ENCODE measurements at regions not wholly inside any gene's neighbourhood (a gene's known extent, or its start where the extent isn't known, plus 50 kb on each side); places are given as distances from the start of the nearest gene placed in this dataset.
A peak's percentile ranks its signal among the peaks of the same experiment; 100 is the strongest.

DNA sequence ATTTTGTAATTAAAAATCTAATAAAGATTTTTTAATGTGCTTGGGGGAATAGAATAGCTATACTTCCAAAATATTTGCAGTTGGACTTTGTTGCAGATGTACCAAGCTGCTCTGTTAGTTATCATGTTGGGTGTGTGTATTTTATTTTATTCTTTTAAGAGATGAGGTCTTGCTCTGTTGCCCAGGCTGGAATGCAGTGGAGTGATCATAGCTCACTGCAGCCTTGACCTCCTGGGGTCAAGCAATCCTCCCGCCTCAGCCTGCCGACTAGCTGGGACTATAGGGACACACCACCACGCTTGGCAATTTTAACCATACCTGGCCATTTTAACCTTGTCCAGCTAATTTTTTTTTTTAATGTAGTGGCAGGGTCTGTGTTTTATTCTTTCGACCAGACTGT is 54.7 kb upstream of the MAP1LC3B2 start:
- dilution Hi-C loops (cut with MboI; ENCODE audit: extremely low pct_ligation_motif_present, low sequenced_read_pairs) = no loop called here
- Histone ChIP-seq H3K4me1 (ENCODE audit: control insufficient read depth, extremely low read depth, insufficient read depth, low read length) (peaks cover 30% of the 10 kb centered on the region), H3K36me3 (ENCODE audit: control insufficient read depth in 2 of 2, extremely low read depth in 1 of 2, insufficient read depth in 2 of 2, low read length in 2 of 2) (no peaks in the 10 kb centered on the region), H3K9me1 (ENCODE audit: control insufficient read depth, extremely low read depth, insufficient read depth, low read length) (no peaks in the 10 kb centered on the region), H3K9ac (ENCODE audit: control insufficient read depth, extremely low read depth, insufficient read depth, low read length) (no peak overlapping the region), H4K20me1 (ENCODE audit: control insufficient read depth, extremely low read depth, insufficient read depth, low read length) (no peaks in the 10 kb centered on the region), H3K79me2 (ENCODE audit: control insufficient read depth, insufficient read depth, low read length) (no peaks in the 10 kb centered on the region), H3K27me3 (ENCODE audit: control insufficient read depth, extremely low read depth, insufficient read depth, low read length) (no peaks in the 10 kb centered on the region), H3K27ac (ENCODE audit: control insufficient read depth, insufficient read depth, low read length) (no peak overlapping the region), H3K4me3 (ENCODE audit: control insufficient read depth in 2 of 3, extremely low read depth in 1 of 3, insufficient read depth in 2 of 3, low read depth in 1 of 3, low read length in 3 of 3) (no peak overlapping the region), H2AFZ (ENCODE audit: control insufficient read depth, low read length) (no peak overlapping the region), H3K9me3 (ENCODE audit: control insufficient read depth, low read depth, low read length) (no peaks in the 10 kb centered on the region), H3K4me2 (ENCODE audit: control insufficient read depth, extremely low read depth, insufficient read depth, low read depth, low read length) (no peak overlapping the region)
- FAIRE-seq (no peak), DNase-seq (ENCODE audit: low read depth, low spot score) (no peak)
- TF ChIP-seq, protein P1, sequence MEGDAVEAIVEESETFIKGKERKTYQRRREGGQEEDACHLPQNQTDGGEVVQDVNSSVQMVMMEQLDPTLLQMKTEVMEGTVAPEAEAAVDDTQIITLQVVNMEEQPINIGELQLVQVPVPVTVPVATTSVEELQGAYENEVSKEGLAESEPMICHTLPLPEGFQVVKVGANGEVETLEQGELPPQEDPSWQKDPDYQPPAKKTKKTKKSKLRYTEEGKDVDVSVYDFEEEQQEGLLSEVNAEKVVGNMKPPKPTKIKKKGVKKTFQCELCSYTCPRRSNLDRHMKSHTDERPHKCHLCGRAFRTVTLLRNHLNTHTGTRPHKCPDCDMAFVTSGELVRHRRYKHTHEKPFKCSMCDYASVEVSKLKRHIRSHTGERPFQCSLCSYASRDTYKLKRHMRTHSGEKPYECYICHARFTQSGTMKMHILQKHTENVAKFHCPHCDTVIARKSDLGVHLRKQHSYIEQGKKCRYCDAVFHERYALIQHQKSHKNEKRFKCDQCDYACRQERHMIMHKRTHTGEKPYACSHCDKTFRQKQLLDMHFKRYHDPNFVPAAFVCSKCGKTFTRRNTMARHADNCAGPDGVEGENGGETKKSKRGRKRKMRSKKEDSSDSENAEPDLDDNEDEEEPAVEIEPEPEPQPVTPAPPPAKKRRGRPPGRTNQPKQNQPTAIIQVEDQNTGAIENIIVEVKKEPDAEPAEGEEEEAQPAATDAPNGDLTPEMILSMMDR (optimal IDR thresholded peaks at IDR 0.05 in 1 of 3, IDR thresholded peaks at IDR 0.05 in 1 of 3, conservative IDR thresholded peaks at IDR 0.05 in 1 of 3; ENCODE audit: extremely low read depth in 1 of 3, insufficient read depth in 2 of 3, low read length in 3 of 3) = no peak
- TF ChIP-seq EZH2 (IDR thresholded peaks at IDR 0.05; ENCODE audit: low read length) = no peak

DNA sequence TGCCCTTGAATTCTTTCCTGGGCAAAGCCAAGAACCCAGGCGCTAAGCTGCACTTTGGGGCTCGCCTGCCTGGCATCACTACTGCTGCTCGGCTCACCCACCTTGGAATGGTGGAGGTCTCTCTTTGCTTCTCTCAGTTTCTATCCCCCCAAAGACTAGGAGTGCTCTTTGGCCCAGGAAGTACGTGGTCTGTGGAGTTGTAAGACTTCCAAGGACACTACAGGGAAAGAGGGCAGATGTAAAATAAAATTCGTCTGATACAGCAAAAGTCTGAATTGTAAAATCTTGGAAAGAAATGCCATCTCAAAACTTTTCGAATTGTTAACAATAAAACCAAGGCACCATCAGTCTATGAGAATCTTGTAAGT is 52.5 kb upstream of the MAP1LC3B2 start:
- Histone ChIP-seq H4K20me1 (ENCODE audit: control insufficient read depth, extremely low read depth, insufficient read depth, low read length) (no peaks in the 10 kb centered on the region), H3K4me3 (ENCODE audit: control insufficient read depth in 2 of 3, extremely low read depth in 1 of 3, insufficient read depth in 2 of 3, low read depth in 1 of 3, low read length in 3 of 3) (no peak overlapping the region), H3K9me1 (ENCODE audit: control insufficient read depth, extremely low read depth, insufficient read depth, low read length) (no peaks in the 10 kb centered on the region), H3K4me2 (ENCODE audit: control insufficient read depth, extremely low read depth, insufficient read depth, low read depth, low read length) (peak overlapping the region; percentile 54), H2AFZ (ENCODE audit: control insufficient read depth, low read length) (peak overlapping the region; percentile 71), H3K36me3 (ENCODE audit: control insufficient read depth in 2 of 2, extremely low read depth in 1 of 2, insufficient read depth in 2 of 2, low read length in 2 of 2) (no peaks in the 10 kb centered on the region), H3K79me2 (ENCODE audit: control insufficient read depth, insufficient read depth, low read length) (no peaks in the 10 kb centered on the region), H3K4me1 (ENCODE audit: control insufficient read depth, extremely low read depth, insufficient read depth, low read length) (peaks cover 30% of the 10 kb centered on the region), H3K27me3 (ENCODE audit: control insufficient read depth, extremely low read depth, insufficient read depth, low read length) (no peaks in the 10 kb centered on the region), H3K9me3 (ENCODE audit: control insufficient read depth, low read depth, low read length) (no peaks in the 10 kb centered on the region), H3K27ac (ENCODE audit: control insufficient read depth, insufficient read depth, low read length) (no peak overlapping the region), H3K9ac (ENCODE audit: control insufficient read depth, extremely low read depth, insufficient read depth, low read length) (peak overlapping the region; percentile 66)
- TF ChIP-seq, protein P1 (optimal IDR thresholded peaks at IDR 0.05 in 1 of 3, IDR thresholded peaks at IDR 0.05 in 1 of 3, conservative IDR thresholded peaks at IDR 0.05 in 1 of 3; ENCODE audit: extremely low read depth in 1 of 3, insufficient read depth in 2 of 3, low read length in 3 of 3) = no peak
- no peak for TF ChIP-seq EZH2 (IDR thresholded peaks at IDR 0.05; ENCODE audit: low read length)
- DNase-seq (ENCODE audit: low read depth, low spot score) (no peak), FAIRE-seq (no peak)
- dilution Hi-C loops (cut with MboI; ENCODE audit: extremely low pct_ligation_motif_present, low sequenced_read_pairs) = no loop called here
